K562 (cell line): ENCODE measurements at regions not wholly inside any gene's neighbourhood (a gene's known extent, or its start where the extent isn't known, plus 50 kb on each side); places are given as distances from the start of the nearest gene placed in this dataset.

Source experiments
- ATAC-seq: fragments of 200-7000 bp; cut with Tn5 transposase; 3 replicates; pipeline ENCODE4 v1.9.1; 2020; ENCODE audit warnings: moderate library complexity
- BruUV-seq: library from RNA; stranded (reverse); fragments of 400-500 nt; replicated peaks from 2 replicates; lab custom pipeline; 2021; lab: Mats Ljungman, UMichigan
- CTCF ChIA-PET: fragments of 300-600 bp; formaldehyde crosslinking; extraction: SDS; loops from one replicate; lab custom pipeline; 2021; ENCODE audit warnings: low intra/inter-chr PET ratio; lab: Yijun Ruan, JAX
- POLR2A ChIA-PET: fragments of 300-600, 350-650 bp; sonication (Branson Sonifier 250); formaldehyde crosslinking; extraction: SDS; loops from one replicate; lab custom pipeline; 2021; ENCODE audit warnings: antibody characterized with exemption, inconsistent platforms; lab: Yijun Ruan, JAX
- DNase-seq, 4 experiments: peaks; one replicate each; pipeline versions ENCODE4 v3.0.0 to v3.0.0-alpha.2; 2011 to 2018; ENCODE audit warnings: low spot score in 3 of 4, mixed read lengths in 3 of 4; ENCODE audit errors: extremely low read depth in 1 of 4
- FAIRE-seq: peaks from 2 replicates; lab custom pipeline; 2011; peaks lifted over from hg19 to GRCh38; lab: Jason Lieb, UNC
- H2AFZ ChIP-seq: 2 replicates; pipeline ENCODE4 v1.6.0; 2011; ENCODE audit warnings: low read depth, low read length, control low read depth, inconsistent platforms
- H3K27ac ChIP-seq: fragments of 200-600 bp; 3 replicates; pipeline ENCODE4 v1.8.0; 2011; ENCODE audit warnings: low read depth, mild to moderate bottlenecking, control low read depth, inconsistent platforms, low read length, moderate library complexity, mixed read lengths; ENCODE audit errors: extremely low read depth
- H3K27me3 ChIP-seq, 2 experiments: fragments of 300-600 bp in 1 of 2; 2 replicates in 1 of 2; 3 replicates in 1 of 2; pipeline versions ENCODE4 v1.6.0 to v1.8.0; 2011; ENCODE audit warnings: inconsistent platforms in 2 of 2, low read length in 2 of 2, mild to moderate bottlenecking in 1 of 2, mixed read lengths in 1 of 2, moderate library complexity in 1 of 2; ENCODE audit not compliant: control insufficient read depth in 2 of 2, insufficient read depth in 2 of 2
- H3K36me3 ChIP-seq: fragments of 300-600 bp; 3 replicates; pipeline ENCODE4 v1.8.0; 2011; ENCODE audit warnings: mild to moderate bottlenecking, low read length, inconsistent platforms; ENCODE audit not compliant: control insufficient read depth, insufficient read depth
- H3K4me1 ChIP-seq, 2 experiments: fragments of 200-600 bp in 1 of 2; replicated peaks in 1 of 2; 2 replicates in 1 of 2; 3 replicates in 1 of 2; pipeline versions ENCODE4 v1.5.1 to v1.8.0; 2011; ENCODE audit warnings: inconsistent platforms in 2 of 2, low read length in 2 of 2, mild to moderate bottlenecking in 1 of 2, mixed read lengths in 1 of 2, moderate library complexity in 1 of 2; ENCODE audit not compliant: control insufficient read depth in 2 of 2, insufficient read depth in 2 of 2
- H3K4me2 ChIP-seq: 2 replicates; pipeline ENCODE4 v1.6.1; 2011; ENCODE audit warnings: low read length, control low read depth, inconsistent platforms, mixed read lengths; ENCODE audit not compliant: insufficient read depth
- H3K4me3 ChIP-seq: fragments of 200-600 bp; sonication (generic), shearing (Covaris generic); 2 replicates; pipeline ENCODE4 v1.5.1; 2016; ENCODE audit warnings: control low read depth, inconsistent platforms
- H3K79me2 ChIP-seq: fragments of 200-600 bp; 3 replicates; pipeline ENCODE4 v1.8.0; 2011; ENCODE audit warnings: low read length, inconsistent platforms; ENCODE audit not compliant: control insufficient read depth, insufficient read depth
- H3K9ac ChIP-seq, 2 experiments: 2 replicates each; pipeline versions ENCODE4 v1.6.0 to v1.6.1; 2011; ENCODE audit warnings: low read depth in 2 of 2, low read length in 2 of 2, control low read depth in 1 of 2, inconsistent platforms in 1 of 2, mild to moderate bottlenecking in 1 of 2, mixed read lengths in 1 of 2; ENCODE audit not compliant: insufficient read depth in 1 of 2
- H3K9me1 ChIP-seq: one replicate; pipeline ENCODE4 v1.6.0; 2011; ENCODE audit warnings: inconsistent platforms, mild to moderate bottlenecking, low read length, moderate library complexity; ENCODE audit not compliant: control insufficient read depth, insufficient read depth
- H3K9me3 ChIP-seq: replicated peaks from 2 replicates; pipeline ENCODE4 v1.5.1; 2011; ENCODE audit warnings: low read depth, low read length, inconsistent platforms; ENCODE audit not compliant: control insufficient read depth, insufficient read depth
- H4K20me1 ChIP-seq: replicated peaks from 2 replicates; pipeline ENCODE4 v1.6.1; 2011; ENCODE audit warnings: low read length, inconsistent platforms, mixed read lengths; ENCODE audit not compliant: control insufficient read depth, insufficient read depth
- CSDE1 ChIP-seq, 2 experiments: fragments of 450-650 bp; IDR thresholded peaks; 2 replicates each; pipeline ENCODE4 v1.6.1; 2016; ENCODE audit warnings: mild to moderate bottlenecking in 1 of 2
- HDGF ChIP-seq: fragments of 450-650 bp; IDR thresholded peaks from 2 replicates; pipeline ENCODE4 v1.6.1; 2016
- HNRNPL ChIP-seq: fragments of 200-400 bp; formaldehyde crosslinking; IDR thresholded peaks from 2 replicates; pipeline ENCODE4 v1.6.1; 2017; ENCODE audit warnings: low read depth, mild to moderate bottlenecking, low read length
- PCBP1 ChIP-seq: fragments of 200-400 bp; formaldehyde crosslinking; IDR thresholded peaks from 2 replicates; pipeline ENCODE4 v1.6.1; 2018; ENCODE audit warnings: mild to moderate bottlenecking, low read depth, low read length; ENCODE audit not compliant: poor library complexity, severe bottlenecking
- PURB ChIP-seq: sonication (generic); formaldehyde crosslinking; IDR thresholded peaks from 2 replicates; pipeline ENCODE4 v1.9.0; 2021; ENCODE audit warnings: low read depth, mild to moderate bottlenecking, missing genetic modification reagents
- STAT5A ChIP-seq: IDR thresholded peaks from 2 replicates; pipeline ENCODE4 v1.6.1; 2012; ENCODE audit warnings: low read length, inconsistent platforms, borderline replicate concordance
- YBX1 ChIP-seq: fragments of 450-650 bp; IDR thresholded peaks from 2 replicates; pipeline ENCODE4 v1.7.1; 2016; ENCODE audit warnings: mild to moderate bottlenecking
- ZNF263 ChIP-seq: sonication (generic); formaldehyde crosslinking; IDR thresholded peaks from 2 replicates; pipeline ENCODE4 v1.8.0; 2022; ENCODE audit warnings: mild to moderate bottlenecking, missing genetic modification reagents, borderline replicate concordance
- ZNF76 ChIP-seq: fragments of 250-450 bp; sonication (Bioruptor Pico); IDR thresholded peaks from 2 replicates; pipeline ENCODE4 v1.4.0; 2020; ENCODE audit warnings: mild to moderate bottlenecking, moderate library complexity, borderline replicate concordance
- ZNF77 ChIP-seq: fragments of 250-450 bp; sonication (Bioruptor Pico); IDR thresholded peaks from 2 replicates; pipeline ENCODE4 v1.5.0; 2020
- WGBS: fragments of 100-300 bp; shearing (Covaris generic); methylation state at CpG from one replicate; pipeline ENCODE4 v1.1.6; 2016; ENCODE audit warnings: low coverage, mixed read lengths; ENCODE audit not compliant: insufficient coverage; ENCODE audit errors: missing lambda C conversion rate; 5-methylcytosine and 5-hydroxymethylcytosine counted together
- in situ Hi-C: fragments of 300-500 bp; cut with MboI; formaldehyde crosslinking; loops from 4 replicates; pipeline ENCODE4 v1.15.0; 2018; ENCODE audit warnings: inconsistent platforms, mixed read lengths
- intact Hi-C: fragments of 100-400 bp; cut with micrococcal nuclease; formaldehyde crosslinking; loops from 2 replicates; pipeline ENCODE4 v1.14.2; 2022
- TF ChIP-seq, protein P1 (sequence below), 2 experiments: fragments of 250-450 bp in 1 of 2; fragments of 450-650 bp in 1 of 2; sonication (Bioruptor Pico) in 1 of 2; IDR thresholded peaks; 2 replicates each; pipeline versions ENCODE4 v1.6.1 to v1.8.0; 2016 to 2021; ENCODE audit warnings: mild to moderate bottlenecking in 2 of 2, moderate library complexity in 2 of 2, missing compliant biosample characterization in 1 of 2, missing genetic modification characterization in 1 of 2
- TF ChIP-seq, protein P2 (sequence below): fragments of 450-650 bp; IDR thresholded peaks from 2 replicates; pipeline ENCODE4 v1.6.1; 2016; ENCODE audit warnings: mild to moderate bottlenecking
- TF ChIP-seq, protein P3 (sequence below), 2 experiments: fragments of 200-800 bp in 1 of 2; sonication (Bioruptor generic) in 1 of 2; sonication (generic) in 1 of 2; formaldehyde crosslinking in 1 of 2; IDR thresholded peaks in 1 of 2; conservative IDR thresholded peaks in 1 of 2; 2 replicates each; pipeline versions ENCODE4 v1.5.0 to v1.6.1; 2016 to 2020; ENCODE audit warnings: missing compliant biosample characterization in 1 of 2, missing genetic modification characterization in 1 of 2, missing genetic modification reagents in 1 of 2
- TF ChIP-seq, protein P4 (sequence below): fragments of 200-800 bp; sonication (Bioruptor generic); IDR thresholded peaks from 2 replicates; pipeline ENCODE4 v1.6.1; 2017; ENCODE audit warnings: missing genetic modification characterization, missing compliant biosample characterization
- TF ChIP-seq, protein P5 (sequence below): sonication (generic); formaldehyde crosslinking; IDR thresholded peaks from 2 replicates; pipeline ENCODE4 v1.8.1; 2023; ENCODE audit warnings: mild to moderate bottlenecking, missing genetic modification reagents, moderate library complexity

DNA sequence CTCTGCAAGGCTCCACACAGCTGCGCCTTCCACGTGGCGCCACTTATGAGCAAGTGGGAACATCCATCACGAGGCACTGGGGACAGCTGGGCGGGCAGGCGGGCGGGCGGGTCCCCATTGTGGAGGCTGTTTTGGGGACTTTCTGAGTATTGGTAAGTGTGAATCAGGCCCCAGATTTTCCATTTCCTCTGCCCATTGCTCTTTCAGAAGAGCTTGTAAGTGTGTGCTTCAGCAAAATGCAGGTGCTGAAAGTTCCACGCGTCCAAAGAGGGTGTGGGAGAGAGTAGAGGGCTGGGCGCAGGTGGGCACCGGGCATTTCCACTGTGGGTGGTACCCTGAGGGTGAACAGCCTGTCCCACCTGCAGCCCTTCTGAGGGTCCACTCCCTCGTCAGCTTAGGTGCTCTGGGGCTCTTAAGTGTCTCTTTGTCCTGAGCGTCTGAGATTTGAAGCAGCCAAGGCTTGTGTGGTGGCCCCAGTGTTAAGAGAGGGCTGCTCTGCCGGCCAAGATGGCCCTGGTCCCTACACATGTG, 177.1 kb downstream of the RPLP1 start:
- FAIRE-seq (no peak), DNase-seq (no peak), ATAC-seq (no peak)
- 1% methylated on average over 11 of the region's 15 CpGs for WGBS
- H3K27me3 ChIP-seq: peaks cover 0 to 16% of the 10 kb centered on the region in 2 experiments; a peak in 2 of 5 replicates
- in situ Hi-C loops (no loop called here), intact Hi-C loops (no loop called here)
- no peak overlapping the region for H3K4me2 ChIP-seq
- no peak overlapping the region for H3K9ac ChIP-seq
- H3K4me1 ChIP-seq: no peaks in the 10 kb centered on the region
- H3K36me3 ChIP-seq: no peaks in the 10 kb centered on the region
- no TSS peak for BruUV-seq
- H3K79me2 ChIP-seq: no peaks in the 10 kb centered on the region
- no peak overlapping the region for H2AFZ ChIP-seq
- no peaks in the 10 kb centered on the region for H3K9me3 ChIP-seq
- no peaks in the 10 kb centered on the region for H4K20me1 ChIP-seq
- ChIA-PET CTCF (no interaction called here), POLR2A (interaction anchor here (0.6 kb wide), 1 partner anchor 38 kb away, joined by 4 read pairs; no protein-coding TSS in a partner anchor)
- no peak overlapping the region for H3K27ac ChIP-seq
- no peak overlapping the region for H3K4me3 ChIP-seq
- H3K9me1 ChIP-seq: no peaks in the 10 kb centered on the region
- TF ChIP-seq STAT5A (no peak), HDGF (no peak), YBX1 (no peak), PCBP1 (no peak), CSDE1 (IDR thresholded peaks at IDR 0.05) (no peak), PURB (CRISPR knock-in tag) (no peak), HNRNPL (no peak), ZNF77 (CRISPR knock-in tag) (no peak), ZNF263 (CRISPR knock-in tag) (no peak), ZNF76 (CRISPR knock-in tag) (no peak)
- TF ChIP-seq, protein P1, sequence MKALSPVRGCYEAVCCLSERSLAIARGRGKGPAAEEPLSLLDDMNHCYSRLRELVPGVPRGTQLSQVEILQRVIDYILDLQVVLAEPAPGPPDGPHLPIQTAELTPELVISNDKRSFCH (CRISPR knock-in tag; IDR thresholded peaks at IDR 0.05): no peak
- TF ChIP-seq, protein P1 (tag; IDR thresholded peaks at IDR 0.05): no peak
- TF ChIP-seq, protein P2, sequence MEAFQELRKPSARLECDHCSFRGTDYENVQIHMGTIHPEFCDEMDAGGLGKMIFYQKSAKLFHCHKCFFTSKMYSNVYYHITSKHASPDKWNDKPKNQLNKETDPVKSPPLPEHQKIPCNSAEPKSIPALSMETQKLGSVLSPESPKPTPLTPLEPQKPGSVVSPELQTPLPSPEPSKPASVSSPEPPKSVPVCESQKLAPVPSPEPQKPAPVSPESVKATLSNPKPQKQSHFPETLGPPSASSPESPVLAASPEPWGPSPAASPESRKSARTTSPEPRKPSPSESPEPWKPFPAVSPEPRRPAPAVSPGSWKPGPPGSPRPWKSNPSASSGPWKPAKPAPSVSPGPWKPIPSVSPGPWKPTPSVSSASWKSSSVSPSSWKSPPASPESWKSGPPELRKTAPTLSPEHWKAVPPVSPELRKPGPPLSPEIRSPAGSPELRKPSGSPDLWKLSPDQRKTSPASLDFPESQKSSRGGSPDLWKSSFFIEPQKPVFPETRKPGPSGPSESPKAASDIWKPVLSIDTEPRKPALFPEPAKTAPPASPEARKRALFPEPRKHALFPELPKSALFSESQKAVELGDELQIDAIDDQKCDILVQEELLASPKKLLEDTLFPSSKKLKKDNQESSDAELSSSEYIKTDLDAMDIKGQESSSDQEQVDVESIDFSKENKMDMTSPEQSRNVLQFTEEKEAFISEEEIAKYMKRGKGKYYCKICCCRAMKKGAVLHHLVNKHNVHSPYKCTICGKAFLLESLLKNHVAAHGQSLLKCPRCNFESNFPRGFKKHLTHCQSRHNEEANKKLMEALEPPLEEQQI: no peak
- TF ChIP-seq, protein P3, sequence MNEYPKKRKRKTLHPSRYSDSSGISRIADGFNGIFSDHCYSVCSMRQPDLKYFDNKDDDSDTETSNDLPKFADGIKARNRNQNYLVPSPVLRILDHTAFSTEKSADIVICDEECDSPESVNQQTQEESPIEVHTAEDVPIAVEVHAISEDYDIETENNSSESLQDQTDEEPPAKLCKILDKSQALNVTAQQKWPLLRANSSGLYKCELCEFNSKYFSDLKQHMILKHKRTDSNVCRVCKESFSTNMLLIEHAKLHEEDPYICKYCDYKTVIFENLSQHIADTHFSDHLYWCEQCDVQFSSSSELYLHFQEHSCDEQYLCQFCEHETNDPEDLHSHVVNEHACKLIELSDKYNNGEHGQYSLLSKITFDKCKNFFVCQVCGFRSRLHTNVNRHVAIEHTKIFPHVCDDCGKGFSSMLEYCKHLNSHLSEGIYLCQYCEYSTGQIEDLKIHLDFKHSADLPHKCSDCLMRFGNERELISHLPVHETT (CRISPR knock-in tag; conservative IDR thresholded peaks at IDR 0.05 in 1 of 2, IDR thresholded peaks at IDR 0.05 in 1 of 2): no peak
- TF ChIP-seq, protein P4, sequence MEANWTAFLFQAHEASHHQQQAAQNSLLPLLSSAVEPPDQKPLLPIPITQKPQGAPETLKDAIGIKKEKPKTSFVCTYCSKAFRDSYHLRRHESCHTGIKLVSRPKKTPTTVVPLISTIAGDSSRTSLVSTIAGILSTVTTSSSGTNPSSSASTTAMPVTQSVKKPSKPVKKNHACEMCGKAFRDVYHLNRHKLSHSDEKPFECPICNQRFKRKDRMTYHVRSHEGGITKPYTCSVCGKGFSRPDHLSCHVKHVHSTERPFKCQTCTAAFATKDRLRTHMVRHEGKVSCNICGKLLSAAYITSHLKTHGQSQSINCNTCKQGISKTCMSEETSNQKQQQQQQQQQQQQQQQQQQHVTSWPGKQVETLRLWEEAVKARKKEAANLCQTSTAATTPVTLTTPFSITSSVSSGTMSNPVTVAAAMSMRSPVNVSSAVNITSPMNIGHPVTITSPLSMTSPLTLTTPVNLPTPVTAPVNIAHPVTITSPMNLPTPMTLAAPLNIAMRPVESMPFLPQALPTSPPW (CRISPR knock-in tag): no peak
- TF ChIP-seq, protein P5, sequence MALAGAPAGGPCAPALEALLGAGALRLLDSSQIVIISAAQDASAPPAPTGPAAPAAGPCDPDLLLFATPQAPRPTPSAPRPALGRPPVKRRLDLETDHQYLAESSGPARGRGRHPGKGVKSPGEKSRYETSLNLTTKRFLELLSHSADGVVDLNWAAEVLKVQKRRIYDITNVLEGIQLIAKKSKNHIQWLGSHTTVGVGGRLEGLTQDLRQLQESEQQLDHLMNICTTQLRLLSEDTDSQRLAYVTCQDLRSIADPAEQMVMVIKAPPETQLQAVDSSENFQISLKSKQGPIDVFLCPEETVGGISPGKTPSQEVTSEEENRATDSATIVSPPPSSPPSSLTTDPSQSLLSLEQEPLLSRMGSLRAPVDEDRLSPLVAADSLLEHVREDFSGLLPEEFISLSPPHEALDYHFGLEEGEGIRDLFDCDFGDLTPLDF (CRISPR knock-in tag): no peak
